Panc1 (cell line): ENCODE measurements at regions not wholly inside any gene's neighbourhood (a gene's known extent, or its start where the extent isn't known, plus 50 kb on each side); places are given as distances from the start of the nearest gene placed in this dataset.

Experiments used
- ATAC-seq: fragments of 200-7000 bp; cut with Tn5 transposase; 2 replicates; pipeline ENCODE4 v1.9.1; 2020; ENCODE audit warnings: mild to moderate bottlenecking, moderate library complexity
- BruUV-seq: library from RNA; stranded (reverse); fragments of 400-500 nt; replicated peaks from 2 replicates; lab custom pipeline; 2021; lab: Mats Ljungman, UMichigan
- CTCF ChIA-PET: fragments of 300-600 bp; sonication (Branson Sonifier 250); formaldehyde crosslinking; loops from one replicate; lab custom pipeline; 2022; ENCODE audit warnings: antibody characterized with exemption; lab: Charles Lee
- POLR2A ChIA-PET: fragments of 300-600 bp; sonication (Branson Sonifier 250); formaldehyde crosslinking; loops from one replicate; lab custom pipeline; 2022; ENCODE audit warnings: antibody characterized with exemption; lab: Charles Lee
- DNase-seq: peaks from one replicate; pipeline ENCODE4 v3.0.0-alpha.2; 2010; ENCODE audit warnings: low read depth, low spot score
- H3K27ac ChIP-seq: 2 replicates; pipeline ENCODE4 v1.5.1; 2011; ENCODE audit warnings: mild to moderate bottlenecking, low read length, inconsistent platforms
- H3K27me3 ChIP-seq: fragments of 200-500 bp; sonication (Bioruptor generic); 2 replicates; pipeline ENCODE4 v1.6.0; 2014; ENCODE audit warnings: low read length, inconsistent platforms; ENCODE audit not compliant: control insufficient read depth, insufficient read depth
- H3K36me3 ChIP-seq: fragments of 200-500 bp; sonication (Bioruptor generic); 2 replicates; pipeline ENCODE4 v1.5.1; 2014; ENCODE audit warnings: inconsistent platforms, mild to moderate bottlenecking, low read length, moderate library complexity; ENCODE audit not compliant: control insufficient read depth, insufficient read depth
- H3K4me1 ChIP-seq: 2 replicates; pipeline ENCODE4 v1.5.1; 2011; ENCODE audit warnings: inconsistent platforms, mild to moderate bottlenecking, low read length, moderate library complexity; ENCODE audit not compliant: control insufficient read depth, insufficient read depth
- H3K4me3 ChIP-seq, 2 experiments: 2 replicates each; pipeline ENCODE4 v1.5.1; 2011 to 2012; ENCODE audit warnings: low read depth in 2 of 2, low read length in 2 of 2, mild to moderate bottlenecking in 2 of 2, inconsistent platforms in 1 of 2, moderate library complexity in 1 of 2
- H3K9me3 ChIP-seq: fragments of 200-500 bp; sonication (Bioruptor generic); 2 replicates; pipeline ENCODE4 v1.5.1; 2014; ENCODE audit warnings: low read depth, mild to moderate bottlenecking, inconsistent platforms, low read length, moderate library complexity; ENCODE audit not compliant: control insufficient read depth, insufficient read depth
- POLR2AphosphoS5 ChIP-seq: IDR thresholded peaks from 2 replicates; pipeline ENCODE4 v1.6.1; 2012; ENCODE audit warnings: mild to moderate bottlenecking, low read depth, low read length, moderate library complexity
- REST ChIP-seq, 2 experiments: IDR thresholded peaks; 2 replicates each; pipeline ENCODE4 v1.6.1; 2011 to 2012; ENCODE audit warnings: low read depth in 2 of 2, control low read depth in 1 of 2, low read length in 1 of 2, mild to moderate bottlenecking in 1 of 2, moderate library complexity in 1 of 2; ENCODE audit not compliant: insufficient read depth in 1 of 2
- SIN3A ChIP-seq: IDR thresholded peaks from 2 replicates; pipeline ENCODE4 v1.6.1; 2012; ENCODE audit warnings: low read depth, mild to moderate bottlenecking, low read length, moderate library complexity, borderline replicate concordance; ENCODE audit not compliant: insufficient read depth
- TCF7L2 ChIP-seq: IDR thresholded peaks from 2 replicates; pipeline ENCODE4 v1.6.1; 2011; ENCODE audit warnings: mild to moderate bottlenecking, low read depth, low read length, inconsistent platforms
- in situ Hi-C: cut with HindIII; loops from 2 replicates; pipeline ENCODE4 v1.10.0; 2016; ENCODE audit warnings: low sequenced_read_pairs, low pct_unique_long_range_greater_than_20kb
- intact Hi-C: fragments of 100-400 bp; cut with micrococcal nuclease; formaldehyde crosslinking; loops from one replicate; pipeline ENCODE4 v1.10.0; 2022; ENCODE audit not compliant: unreplicated experiment
- TF ChIP-seq, protein P1 (sequence below): fragments of 450-650 bp; IDR thresholded peaks from 2 replicates; pipeline ENCODE4 v1.5.1; 2017; ENCODE audit warnings: mild to moderate bottlenecking

GRCh38 chr2:64218137-64218802, 74.0 kb upstream of the PELI1 start:
- no peak for TF ChIP-seq REST (IDR thresholded peaks at IDR 0.05; ENCODE audit: insufficient read depth in 1 of 2, low read depth in 2 of 2, low read length in 1 of 2)
- TF ChIP-seq, protein P1, sequence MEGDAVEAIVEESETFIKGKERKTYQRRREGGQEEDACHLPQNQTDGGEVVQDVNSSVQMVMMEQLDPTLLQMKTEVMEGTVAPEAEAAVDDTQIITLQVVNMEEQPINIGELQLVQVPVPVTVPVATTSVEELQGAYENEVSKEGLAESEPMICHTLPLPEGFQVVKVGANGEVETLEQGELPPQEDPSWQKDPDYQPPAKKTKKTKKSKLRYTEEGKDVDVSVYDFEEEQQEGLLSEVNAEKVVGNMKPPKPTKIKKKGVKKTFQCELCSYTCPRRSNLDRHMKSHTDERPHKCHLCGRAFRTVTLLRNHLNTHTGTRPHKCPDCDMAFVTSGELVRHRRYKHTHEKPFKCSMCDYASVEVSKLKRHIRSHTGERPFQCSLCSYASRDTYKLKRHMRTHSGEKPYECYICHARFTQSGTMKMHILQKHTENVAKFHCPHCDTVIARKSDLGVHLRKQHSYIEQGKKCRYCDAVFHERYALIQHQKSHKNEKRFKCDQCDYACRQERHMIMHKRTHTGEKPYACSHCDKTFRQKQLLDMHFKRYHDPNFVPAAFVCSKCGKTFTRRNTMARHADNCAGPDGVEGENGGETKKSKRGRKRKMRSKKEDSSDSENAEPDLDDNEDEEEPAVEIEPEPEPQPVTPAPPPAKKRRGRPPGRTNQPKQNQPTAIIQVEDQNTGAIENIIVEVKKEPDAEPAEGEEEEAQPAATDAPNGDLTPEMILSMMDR: no peak
- no peak for TF ChIP-seq POLR2AphosphoS5
- no peak for TF ChIP-seq TCF7L2
- TF ChIP-seq SIN3A: no peak
- POLR2A ChIA-PET: no interaction called here
- H3K4me1 ChIP-seq: no peaks in the 10 kb centered on the region
- no peak overlapping the region for H3K27ac ChIP-seq
- intact Hi-C loops: no loop called here
- BruUV-seq: no TSS peak
- ATAC-seq (no peak), DNase-seq (no peak)
- H3K4me3 ChIP-seq: no peak overlapping the region
- peaks cover 20% of the 10 kb centered on the region for H3K27me3 ChIP-seq
- in situ Hi-C loops: no loop called here
- H3K9me3 ChIP-seq: no peaks in the 10 kb centered on the region
- H3K36me3 ChIP-seq: no peaks in the 10 kb centered on the region
- CTCF ChIA-PET: interaction anchor here (0.7 kb wide), 1 partner anchor 906 kb away, joined by 6 read pairs; no protein-coding TSS in a partner anchor

DNA sequence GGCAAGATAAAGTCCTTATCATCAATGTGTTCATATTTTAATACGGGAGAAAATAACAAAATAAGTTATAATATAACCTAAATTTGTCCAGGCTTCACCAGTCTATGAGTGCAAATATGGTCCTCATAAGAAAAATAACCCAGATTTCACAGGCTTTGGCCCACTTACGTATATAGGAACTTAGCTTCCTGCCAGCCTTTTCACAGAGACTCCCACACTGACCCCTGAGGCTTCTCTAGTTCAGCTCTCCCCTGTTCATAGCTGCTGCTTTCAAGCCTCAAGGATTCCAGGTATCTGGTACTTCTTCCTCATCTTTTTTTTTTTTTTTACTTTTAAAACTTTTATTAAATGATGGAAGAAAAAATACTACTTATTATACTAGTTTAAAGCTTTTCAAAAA, 74.9 kb upstream of the PELI1 start:
- in situ Hi-C loops: no loop called here
- TF ChIP-seq TCF7L2 (no peak), POLR2AphosphoS5 (no peak), REST (IDR thresholded peaks at IDR 0.05; ENCODE audit: insufficient read depth in 1 of 2, low read depth in 2 of 2, low read length in 1 of 2) (no peak)
- ATAC-seq (no peak), DNase-seq (no peak)
- Histone ChIP-seq H3K27me3 (peaks cover 20% of the 10 kb centered on the region), H3K4me3 (no peak overlapping the region), H3K9me3 (no peaks in the 10 kb centered on the region), H3K36me3 (no peaks in the 10 kb centered on the region), H3K27ac (no peak overlapping the region), H3K4me1 (no peaks in the 10 kb centered on the region)
- POLR2A ChIA-PET: no interaction called here
- CTCF ChIA-PET: no interaction called here
- intact Hi-C loops: no loop called here
- BruUV-seq: no TSS peak
